ENCODE measurements at regions not wholly inside any gene's neighbourhood (a gene's known extent, or its start where the extent isn't known, plus 50 kb on each side); places are given as distances from the start of the nearest gene placed in this dataset.

GRCh38 chr22:22993184-22993583 lies 77.1 kb upstream of the GNAZ start:
- TF ChIP-seq ZFX (IDR thresholded peaks at IDR 0.05) (no peak), CTCF (conservative IDR thresholded peaks at IDR 0.05) (no peak)
- H3K27ac ChIP-seq = peak overlapping the region; percentile 4; the same call in 1 of the 2 replicates

GRCh38 chr22:22995166-22995565 lies 75.2 kb upstream of the GNAZ start:
- no peak overlapping the region for H3K27ac ChIP-seq
- TF ChIP-seq ZFX (IDR thresholded peaks at IDR 0.05) = no peak
- no peak for TF ChIP-seq CTCF (conservative IDR thresholded peaks at IDR 0.05)

DNA sequence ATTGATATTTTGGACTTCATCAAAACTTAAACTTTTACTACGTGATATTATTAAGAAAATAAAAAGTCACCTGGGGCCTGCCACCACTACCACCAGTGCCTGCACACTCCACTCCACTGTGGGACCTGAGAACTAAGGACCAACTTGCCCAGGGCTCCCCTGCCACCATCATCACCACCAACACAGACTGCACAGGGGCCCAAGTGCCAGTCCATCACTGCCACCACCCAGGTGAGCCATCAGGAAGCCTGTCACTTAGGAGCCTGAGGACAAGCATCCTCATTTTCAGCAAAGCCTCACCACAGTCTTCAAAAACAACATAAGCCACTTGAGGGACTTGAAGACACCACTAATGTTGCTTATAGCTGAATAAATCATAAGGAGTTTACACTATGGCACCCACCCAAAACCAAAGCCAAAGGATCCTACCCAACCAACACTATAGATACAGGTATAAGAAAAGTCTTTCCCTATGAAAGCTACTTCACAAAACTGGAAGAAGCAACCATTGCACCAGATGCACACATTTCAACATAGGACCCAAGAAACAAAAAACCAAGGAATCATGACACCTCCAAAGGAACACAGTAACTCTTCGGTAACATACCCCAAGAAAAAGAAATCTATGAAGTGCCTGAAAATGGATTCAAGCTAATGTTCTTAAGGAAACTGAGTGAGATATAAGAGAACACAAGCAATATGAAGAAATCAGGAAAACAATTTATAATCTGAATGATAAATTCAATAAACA lies 73.6 kb upstream of the GNAZ start:
- TF ChIP-seq ZFX (IDR thresholded peaks at IDR 0.05) (no peak), CTCF (conservative IDR thresholded peaks at IDR 0.05) (no peak)
- H3K27ac ChIP-seq = no peak overlapping the region

GRCh38 chr22:22997262-22997898 lies 72.9 kb upstream of the GNAZ start:
- H3K27ac ChIP-seq = no peak overlapping the region
- TF ChIP-seq ZFX (IDR thresholded peaks at IDR 0.05) (no peak), CTCF (conservative IDR thresholded peaks at IDR 0.05) (no peak)

GRCh38 chr22:22997988-22998387 lies 72.3 kb upstream of the GNAZ start:
- no peak for TF ChIP-seq CTCF (conservative IDR thresholded peaks at IDR 0.05)
- no peak for TF ChIP-seq ZFX (IDR thresholded peaks at IDR 0.05)
- no peak overlapping the region for H3K27ac ChIP-seq

GRCh38 chr22:22999523-22999922 lies 70.8 kb upstream of the GNAZ start:
- TF ChIP-seq ZFX (IDR thresholded peaks at IDR 0.05) (no peak), CTCF (conservative IDR thresholded peaks at IDR 0.05) (no peak)
- H3K27ac ChIP-seq = no peak overlapping the region

GRCh38 chr22:23000657-23001347 lies 69.5 kb upstream of the GNAZ start:
- no peak overlapping the region for H3K27ac ChIP-seq
- TF ChIP-seq CTCF (conservative IDR thresholded peaks at IDR 0.05) (no peak), ZFX (IDR thresholded peaks at IDR 0.05) (no peak)

Measured in C4-2B (cell line).